OCI-LY3 (cell line): ENCODE measurements at regions not wholly inside any gene's neighbourhood (a gene's known extent, or its start where the extent isn't known, plus 50 kb on each side); places are given as distances from the start of the nearest gene placed in this dataset.

ENCODE experiments used
- H2AFZ ChIP-seq: fragments of 200-600, 300-600 bp; shearing (Covaris generic); 2 replicates; pipeline ENCODE4 v1.6.0; 2014; ENCODE audit warnings: antibody characterized with exemption, low read depth, low read length
- H3K27ac ChIP-seq: fragments of 200-600, 300-600 bp; sonication (generic); 2 replicates; pipeline ENCODE4 v1.5.1; 2014; ENCODE audit warnings: mild to moderate bottlenecking, low read length, moderate library complexity, mixed read lengths
- H3K27me3 ChIP-seq: fragments of 200-600, 300-600 bp; sonication (generic); 2 replicates; pipeline ENCODE4 v1.6.1; 2014; ENCODE audit warnings: low read depth, low read length, mixed read lengths
- H3K36me3 ChIP-seq: fragments of 200-600, 300-600 bp; sonication (generic); replicated peaks from 2 replicates; pipeline ENCODE3; 2014; ENCODE audit warnings: low read depth, low read length, mixed read lengths
- H3K4me1 ChIP-seq: fragments of 300-600, 200-600 bp; sonication (generic); 2 replicates; pipeline ENCODE4 v1.6.1; 2014; ENCODE audit warnings: low read length, mixed read lengths
- H3K4me2 ChIP-seq: fragments of 200-600, 300-600 bp; sonication (generic); 2 replicates; pipeline ENCODE4 v1.6.1; 2014; ENCODE audit warnings: low read length, mixed read lengths
- H3K4me3 ChIP-seq: fragments of 300-600, 200-600 bp; sonication (generic); 2 replicates; pipeline ENCODE4 v1.5.1; 2014; ENCODE audit warnings: antibody characterized with exemption, mild to moderate bottlenecking, low read length, moderate library complexity
- H3K79me2 ChIP-seq: fragments of 300-600, 200-600 bp; shearing (Covaris generic); 2 replicates; pipeline ENCODE4 v1.6.1; 2014; ENCODE audit warnings: mild to moderate bottlenecking, low read length, mixed read lengths
- H3K9ac ChIP-seq: fragments of 300-600, 200-600 bp; shearing (Covaris generic); 2 replicates; pipeline ENCODE4 v1.6.0; 2014; ENCODE audit warnings: mild to moderate bottlenecking, low read length, moderate library complexity
- H3K9me3 ChIP-seq: fragments of 200-600, 300-600 bp; shearing (Covaris generic); 2 replicates; pipeline ENCODE4 v1.6.1; 2014; ENCODE audit warnings: low read length, mixed read lengths; ENCODE audit not compliant: insufficient read depth
- H4K20me1 ChIP-seq: fragments of 200-600, 300-600 bp; sonication (generic); 2 replicates; pipeline ENCODE4 v1.6.1; 2016; ENCODE audit warnings: low read length, mixed read lengths; ENCODE audit not compliant: insufficient read depth
- EZH2phosphoT487 ChIP-seq: fragments of 200-600 bp; shearing (Covaris generic); IDR thresholded peaks from 2 replicates; pipeline ENCODE4 v1.6.1; 2018; ENCODE audit warnings: antibody characterized with exemption, mixed run types, low read depth
- TF ChIP-seq, protein P1 (sequence below): fragments of 200-600, 300-600 bp; sonication (generic); IDR thresholded peaks from 2 replicates; pipeline ENCODE4 v1.5.1; 2014; ENCODE audit warnings: antibody characterized with exemption, low read length, low read depth

DNA sequence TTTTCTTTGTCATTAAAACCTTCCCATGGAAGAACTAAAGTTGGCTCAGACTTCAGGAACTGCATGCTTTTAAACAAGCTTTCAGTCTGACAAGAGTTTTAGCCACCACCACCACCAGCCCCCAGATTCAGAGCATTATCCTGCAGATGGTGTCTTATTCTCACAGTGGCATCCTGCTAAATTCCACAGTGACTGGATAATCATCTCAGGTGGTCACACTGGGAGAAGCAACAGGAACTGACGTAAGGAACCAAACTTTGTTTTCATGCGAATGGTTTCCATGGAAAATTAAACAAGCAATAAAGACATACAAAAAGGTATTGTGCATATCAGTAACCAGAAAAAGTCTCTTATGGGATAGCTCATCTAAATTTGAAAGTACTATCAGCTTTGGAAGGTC is 370.7 kb downstream of the FBXW7 start:
- Histone ChIP-seq H3K9me3 (no peaks in the 10 kb centered on the region), H4K20me1 (no peaks in the 10 kb centered on the region), H3K9ac (no peak overlapping the region), H2AFZ (no peak overlapping the region), H3K4me3 (no peak overlapping the region), H3K27ac (no peak overlapping the region), H3K36me3 (no peaks in the 10 kb centered on the region), H3K27me3 (peaks cover 21% of the 10 kb centered on the region), H3K4me1 (peaks cover 7% of the 10 kb centered on the region; the same call in 1 of the 2 replicates), H3K79me2 (no peaks in the 10 kb centered on the region), H3K4me2 (no peak overlapping the region)
- TF ChIP-seq, protein P1, sequence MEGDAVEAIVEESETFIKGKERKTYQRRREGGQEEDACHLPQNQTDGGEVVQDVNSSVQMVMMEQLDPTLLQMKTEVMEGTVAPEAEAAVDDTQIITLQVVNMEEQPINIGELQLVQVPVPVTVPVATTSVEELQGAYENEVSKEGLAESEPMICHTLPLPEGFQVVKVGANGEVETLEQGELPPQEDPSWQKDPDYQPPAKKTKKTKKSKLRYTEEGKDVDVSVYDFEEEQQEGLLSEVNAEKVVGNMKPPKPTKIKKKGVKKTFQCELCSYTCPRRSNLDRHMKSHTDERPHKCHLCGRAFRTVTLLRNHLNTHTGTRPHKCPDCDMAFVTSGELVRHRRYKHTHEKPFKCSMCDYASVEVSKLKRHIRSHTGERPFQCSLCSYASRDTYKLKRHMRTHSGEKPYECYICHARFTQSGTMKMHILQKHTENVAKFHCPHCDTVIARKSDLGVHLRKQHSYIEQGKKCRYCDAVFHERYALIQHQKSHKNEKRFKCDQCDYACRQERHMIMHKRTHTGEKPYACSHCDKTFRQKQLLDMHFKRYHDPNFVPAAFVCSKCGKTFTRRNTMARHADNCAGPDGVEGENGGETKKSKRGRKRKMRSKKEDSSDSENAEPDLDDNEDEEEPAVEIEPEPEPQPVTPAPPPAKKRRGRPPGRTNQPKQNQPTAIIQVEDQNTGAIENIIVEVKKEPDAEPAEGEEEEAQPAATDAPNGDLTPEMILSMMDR, result no peak
- TF ChIP-seq EZH2phosphoT487, result no peak

DNA sequence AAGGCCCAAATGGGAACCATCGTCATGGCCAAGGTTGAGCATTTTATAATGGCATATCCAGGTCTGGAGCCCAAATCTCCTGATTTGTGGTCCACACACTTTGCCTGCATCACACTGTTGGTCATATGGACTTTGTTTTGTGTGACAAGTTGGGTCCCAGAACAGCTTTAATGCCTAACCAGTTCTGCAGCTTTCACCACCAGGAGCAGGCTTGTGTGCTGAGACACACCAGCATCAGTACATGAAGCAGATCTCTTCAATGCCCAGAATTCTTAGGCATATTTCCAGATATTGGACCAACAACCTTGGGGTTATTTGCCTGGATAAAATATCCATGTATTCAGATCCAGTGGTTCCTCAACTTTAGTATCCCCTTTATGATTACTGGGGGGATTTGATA is 371.3 kb downstream of the FBXW7 start:
- Histone ChIP-seq H3K4me1 (peaks cover 7% of the 10 kb centered on the region; the same call in 1 of the 2 replicates), H4K20me1 (no peaks in the 10 kb centered on the region), H3K27me3 (peaks cover 21% of the 10 kb centered on the region), H3K4me3 (no peak overlapping the region), H3K9me3 (no peaks in the 10 kb centered on the region), H3K4me2 (no peak overlapping the region), H3K79me2 (no peaks in the 10 kb centered on the region), H3K36me3 (no peaks in the 10 kb centered on the region), H3K9ac (no peak overlapping the region), H2AFZ (no peak overlapping the region), H3K27ac (no peak overlapping the region)
- no peak for TF ChIP-seq EZH2phosphoT487
- TF ChIP-seq, protein P1, result no peak

- Histone ChIP-seq H4K20me1 (no peaks in the 10 kb centered on the region), H2AFZ (no peak overlapping the region), H3K4me1 (peaks cover 7% of the 10 kb centered on the region; the same call in 1 of the 2 replicates), H3K9me3 (no peaks in the 10 kb centered on the region), H3K4me2 (no peak overlapping the region), H3K27ac (no peak overlapping the region), H3K27me3 (peaks cover 17% of the 10 kb centered on the region), H3K9ac (no peak overlapping the region), H3K4me3 (no peak overlapping the region), H3K36me3 (no peaks in the 10 kb centered on the region), H3K79me2 (no peaks in the 10 kb centered on the region)
- no peak for TF ChIP-seq EZH2phosphoT487
- TF ChIP-seq, protein P1, result no peak
Measured at GRCh38 chr4:152162331-152162697, 373.6 kb downstream of the FBXW7 start.

DNA sequence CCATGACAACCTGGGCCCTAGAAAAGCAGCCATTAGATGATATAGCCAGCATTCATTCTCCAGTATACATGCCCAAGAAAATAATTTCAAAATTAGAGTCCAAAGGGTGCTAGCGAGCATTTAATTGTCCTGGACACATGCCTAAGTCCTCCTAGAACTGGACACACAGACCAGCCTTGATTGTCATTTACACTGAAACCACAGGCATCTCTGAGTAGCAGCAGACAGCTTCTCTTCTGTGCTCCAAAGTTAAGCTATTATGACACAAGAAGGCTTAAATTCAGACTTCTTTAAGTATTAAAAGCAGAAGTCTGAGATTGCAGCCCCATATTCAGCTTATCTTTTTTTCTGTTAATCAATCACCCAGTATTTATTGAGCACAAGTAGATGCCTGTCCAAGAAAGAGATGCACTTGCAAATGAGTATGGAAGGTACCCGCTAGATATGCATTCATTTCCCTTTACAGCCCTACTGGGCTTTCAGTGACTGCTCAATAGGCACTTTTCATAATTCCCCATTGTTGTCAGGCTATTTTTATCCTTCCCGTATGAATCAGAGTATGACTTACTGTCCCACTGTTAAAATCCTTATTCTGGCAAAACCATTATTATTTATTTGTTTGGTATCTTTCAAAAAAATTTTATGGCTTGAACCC is 374.1 kb downstream of the FBXW7 start:
- H3K4me3 ChIP-seq, result no peak overlapping the region
- no peak overlapping the region for H3K27ac ChIP-seq
- H3K36me3 ChIP-seq, result no peaks in the 10 kb centered on the region
- H3K9ac ChIP-seq, result no peak overlapping the region
- no peak for TF ChIP-seq EZH2phosphoT487
- TF ChIP-seq, protein P1, result no peak
- peaks cover 17% of the 10 kb centered on the region for H3K27me3 ChIP-seq
- H3K4me1 ChIP-seq, result peaks cover 7% of the 10 kb centered on the region; the same call in 1 of the 2 replicates
- H3K9me3 ChIP-seq, result no peaks in the 10 kb centered on the region
- H4K20me1 ChIP-seq, result no peaks in the 10 kb centered on the region
- no peak overlapping the region for H3K4me2 ChIP-seq
- H2AFZ ChIP-seq, result no peak overlapping the region
- H3K79me2 ChIP-seq, result no peaks in the 10 kb centered on the region
